Neural cell (in vitro differentiated cells): ENCODE measurements at regions not wholly inside any gene's neighbourhood (a gene's known extent, or its start where the extent isn't known, plus 50 kb on each side); places are given as distances from the start of the nearest gene placed in this dataset.

ENCODE experiments used
- H2AFZ ChIP-seq: fragments of 200-600, 300-800 bp; sonication (generic), shearing (Covaris generic); 2 replicates; pipeline ENCODE4 v1.6.0; 2014; ENCODE audit warnings: low read depth, mild to moderate bottlenecking, antibody characterized with exemption, low read length, moderate library complexity
- H3F3A ChIP-seq: fragments of 200-600 bp; shearing (Covaris generic); 2 replicates; pipeline ENCODE4 v1.6.1; 2016; ENCODE audit warnings: mild to moderate bottlenecking, moderate library complexity, mixed read lengths, antibody characterized with exemption, low read length; ENCODE audit not compliant: insufficient read depth, poor library complexity, severe bottlenecking
- H3K27ac ChIP-seq: fragments of 200-600, 300-800 bp; sonication (generic), shearing (Covaris generic); 2 replicates; pipeline ENCODE4 v1.5.1; 2014; ENCODE audit warnings: mild to moderate bottlenecking, low read length, moderate library complexity
- H3K27me3 ChIP-seq: fragments of 300-800, 200-600 bp; sonication (generic), shearing (Covaris generic); 2 replicates; pipeline ENCODE4 v1.6.0; 2014; ENCODE audit warnings: mild to moderate bottlenecking, low read depth, low read length, moderate library complexity; ENCODE audit not compliant: insufficient read depth
- H3K36me3 ChIP-seq: fragments of 300-800, 200-600 bp; sonication (generic), shearing (Covaris generic); 2 replicates; pipeline ENCODE4 v1.5.1; 2014; ENCODE audit warnings: mild to moderate bottlenecking, antibody characterized with exemption, low read length, moderate library complexity; ENCODE audit not compliant: insufficient read depth
- H3K4me2 ChIP-seq: fragments of 300-800, 200-600 bp; sonication (generic), shearing (Covaris generic); 2 replicates; pipeline ENCODE4 v1.6.0; 2014; ENCODE audit warnings: mild to moderate bottlenecking, low read length
- H3K4me3 ChIP-seq: fragments of 300-800, 200-600 bp; sonication (generic), shearing (Covaris generic); 2 replicates; pipeline ENCODE4 v1.5.1; 2014; ENCODE audit warnings: mild to moderate bottlenecking, low read length, moderate library complexity
- H3K79me2 ChIP-seq: fragments of 200-600 bp; shearing (Covaris generic); replicated peaks from 2 replicates; pipeline ENCODE4 v1.6.0; 2014; ENCODE audit warnings: mild to moderate bottlenecking, low read length, moderate library complexity; ENCODE audit not compliant: insufficient read depth
- H3K9ac ChIP-seq: fragments of 300-800, 200-600 bp; sonication (generic), shearing (Covaris generic); 2 replicates; pipeline ENCODE4 v1.6.1; 2016; ENCODE audit warnings: mild to moderate bottlenecking, low read length, mixed read lengths
- H3K9me2 ChIP-seq: fragments of 200-600 bp; shearing (Covaris generic); 2 replicates; pipeline ENCODE4 v1.6.1; 2016; ENCODE audit warnings: mild to moderate bottlenecking, low read length, mixed read lengths; ENCODE audit not compliant: insufficient read depth
- H3K9me3 ChIP-seq: fragments of 200-600, 300-800 bp; sonication (generic), shearing (Covaris generic); 2 replicates; pipeline ENCODE4 v1.6.1; 2016; ENCODE audit warnings: mild to moderate bottlenecking, mixed run types, low read length, moderate library complexity, mixed read lengths
- H4K20me1 ChIP-seq: fragments of 200-600 bp; shearing (Covaris generic); 2 replicates; pipeline ENCODE4 v1.6.1; 2016; ENCODE audit warnings: mild to moderate bottlenecking, mixed run types; ENCODE audit not compliant: insufficient read depth
- EP300 ChIP-seq: fragments of 450-650 bp; conservative IDR thresholded peaks from 2 replicates; pipeline ENCODE4 v1.6.1; 2014; ENCODE audit warnings: antibody characterized with exemption, mild to moderate bottlenecking, moderate library complexity; ENCODE audit not compliant: poor library complexity, severe bottlenecking
- EZH2 ChIP-seq: fragments of 200-600, 300-800 bp; shearing (Covaris generic), sonication (generic); IDR thresholded peaks from 2 replicates; pipeline ENCODE4 v1.6.1; 2014; ENCODE audit warnings: antibody characterized with exemption, low read length, borderline replicate concordance, mild to moderate bottlenecking; ENCODE audit not compliant: insufficient read depth, poor library complexity, severe bottlenecking
- MXI1 ChIP-seq: fragments of 450-650 bp; conservative IDR thresholded peaks from 2 replicates; pipeline ENCODE4 v1.6.1; 2014; ENCODE audit warnings: antibody characterized with exemption, mild to moderate bottlenecking; ENCODE audit not compliant: poor library complexity, severe bottlenecking
- POLR2AphosphoS5 ChIP-seq: IDR thresholded peaks from 2 replicates; pipeline ENCODE4 v1.6.1; 2012
- RAD21 ChIP-seq: fragments of 450-650 bp; conservative IDR thresholded peaks from 2 replicates; pipeline ENCODE4 v1.6.1; 2014; ENCODE audit warnings: antibody characterized with exemption, mild to moderate bottlenecking, moderate library complexity
- SMC3 ChIP-seq: fragments of 450-650 bp; conservative IDR thresholded peaks from 2 replicates; pipeline ENCODE4 v1.6.1; 2014; ENCODE audit warnings: antibody characterized with exemption, mild to moderate bottlenecking, moderate library complexity; ENCODE audit not compliant: poor library complexity
- TAF1 ChIP-seq: IDR thresholded peaks from 2 replicates; pipeline ENCODE4 v1.6.1; 2012; ENCODE audit warnings: low read depth
- TF ChIP-seq, protein P1 (sequence below): IDR thresholded peaks from 2 replicates; pipeline ENCODE4 v1.6.1; 2012; ENCODE audit warnings: borderline replicate concordance
- TF ChIP-seq, protein P2 (sequence below): fragments of 450-650 bp; IDR thresholded peaks from 2 replicates; pipeline ENCODE4 v1.5.1; 2014; ENCODE audit warnings: antibody characterized with exemption, mild to moderate bottlenecking, moderate library complexity; ENCODE audit not compliant: poor library complexity, severe bottlenecking

DNA sequence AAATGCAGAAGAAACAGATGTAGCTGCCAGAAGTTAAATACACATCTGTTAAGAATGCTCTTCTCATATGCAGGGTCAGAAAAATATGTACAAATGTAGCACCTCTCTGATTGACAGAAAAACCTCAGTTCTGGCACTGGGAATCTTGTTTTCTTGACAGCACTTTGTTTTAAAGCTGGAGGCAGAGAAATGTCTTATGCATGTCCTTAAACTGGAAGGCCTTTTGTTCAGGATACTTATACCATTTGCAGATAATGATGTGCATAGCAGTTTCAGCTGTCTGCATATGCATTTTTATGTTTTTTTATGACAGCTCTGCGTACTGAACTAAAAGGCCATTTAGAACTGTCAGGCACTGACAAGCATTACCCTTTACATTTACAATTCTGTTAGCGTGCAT, 567.9 kb downstream of the EBF1 start:
- Histone ChIP-seq H3F3A (peaks cover 31% of the 10 kb centered on the region), H3K79me2 (no peaks in the 10 kb centered on the region), H3K27me3 (no peaks in the 10 kb centered on the region), H3K36me3 (no peaks in the 10 kb centered on the region), H4K20me1 (no peaks in the 10 kb centered on the region), H3K9ac (peak overlapping the region; percentile 70), H3K4me2 (no peak overlapping the region), H3K9me3 (no peaks in the 10 kb centered on the region), H3K27ac (peak overlapping the region; percentile 99), H3K4me3 (peak overlapping the region; percentile 20), H3K9me2 (no peaks in the 10 kb centered on the region), H2AFZ (no peak overlapping the region)
- TF ChIP-seq MXI1 (no peak), TAF1 (no peak), EP300 (peak; percentile 100), EZH2 (no peak), SMC3 (peak; percentile 43), POLR2AphosphoS5 (peak; percentile 92), RAD21 (peak; percentile 51)
- TF ChIP-seq, protein P1, sequence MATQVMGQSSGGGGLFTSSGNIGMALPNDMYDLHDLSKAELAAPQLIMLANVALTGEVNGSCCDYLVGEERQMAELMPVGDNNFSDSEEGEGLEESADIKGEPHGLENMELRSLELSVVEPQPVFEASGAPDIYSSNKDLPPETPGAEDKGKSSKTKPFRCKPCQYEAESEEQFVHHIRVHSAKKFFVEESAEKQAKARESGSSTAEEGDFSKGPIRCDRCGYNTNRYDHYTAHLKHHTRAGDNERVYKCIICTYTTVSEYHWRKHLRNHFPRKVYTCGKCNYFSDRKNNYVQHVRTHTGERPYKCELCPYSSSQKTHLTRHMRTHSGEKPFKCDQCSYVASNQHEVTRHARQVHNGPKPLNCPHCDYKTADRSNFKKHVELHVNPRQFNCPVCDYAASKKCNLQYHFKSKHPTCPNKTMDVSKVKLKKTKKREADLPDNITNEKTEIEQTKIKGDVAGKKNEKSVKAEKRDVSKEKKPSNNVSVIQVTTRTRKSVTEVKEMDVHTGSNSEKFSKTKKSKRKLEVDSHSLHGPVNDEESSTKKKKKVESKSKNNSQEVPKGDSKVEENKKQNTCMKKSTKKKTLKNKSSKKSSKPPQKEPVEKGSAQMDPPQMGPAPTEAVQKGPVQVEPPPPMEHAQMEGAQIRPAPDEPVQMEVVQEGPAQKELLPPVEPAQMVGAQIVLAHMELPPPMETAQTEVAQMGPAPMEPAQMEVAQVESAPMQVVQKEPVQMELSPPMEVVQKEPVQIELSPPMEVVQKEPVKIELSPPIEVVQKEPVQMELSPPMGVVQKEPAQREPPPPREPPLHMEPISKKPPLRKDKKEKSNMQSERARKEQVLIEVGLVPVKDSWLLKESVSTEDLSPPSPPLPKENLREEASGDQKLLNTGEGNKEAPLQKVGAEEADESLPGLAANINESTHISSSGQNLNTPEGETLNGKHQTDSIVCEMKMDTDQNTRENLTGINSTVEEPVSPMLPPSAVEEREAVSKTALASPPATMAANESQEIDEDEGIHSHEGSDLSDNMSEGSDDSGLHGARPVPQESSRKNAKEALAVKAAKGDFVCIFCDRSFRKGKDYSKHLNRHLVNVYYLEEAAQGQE, result peak; percentile 86
- TF ChIP-seq, protein P2, sequence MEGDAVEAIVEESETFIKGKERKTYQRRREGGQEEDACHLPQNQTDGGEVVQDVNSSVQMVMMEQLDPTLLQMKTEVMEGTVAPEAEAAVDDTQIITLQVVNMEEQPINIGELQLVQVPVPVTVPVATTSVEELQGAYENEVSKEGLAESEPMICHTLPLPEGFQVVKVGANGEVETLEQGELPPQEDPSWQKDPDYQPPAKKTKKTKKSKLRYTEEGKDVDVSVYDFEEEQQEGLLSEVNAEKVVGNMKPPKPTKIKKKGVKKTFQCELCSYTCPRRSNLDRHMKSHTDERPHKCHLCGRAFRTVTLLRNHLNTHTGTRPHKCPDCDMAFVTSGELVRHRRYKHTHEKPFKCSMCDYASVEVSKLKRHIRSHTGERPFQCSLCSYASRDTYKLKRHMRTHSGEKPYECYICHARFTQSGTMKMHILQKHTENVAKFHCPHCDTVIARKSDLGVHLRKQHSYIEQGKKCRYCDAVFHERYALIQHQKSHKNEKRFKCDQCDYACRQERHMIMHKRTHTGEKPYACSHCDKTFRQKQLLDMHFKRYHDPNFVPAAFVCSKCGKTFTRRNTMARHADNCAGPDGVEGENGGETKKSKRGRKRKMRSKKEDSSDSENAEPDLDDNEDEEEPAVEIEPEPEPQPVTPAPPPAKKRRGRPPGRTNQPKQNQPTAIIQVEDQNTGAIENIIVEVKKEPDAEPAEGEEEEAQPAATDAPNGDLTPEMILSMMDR, result no peak

DNA sequence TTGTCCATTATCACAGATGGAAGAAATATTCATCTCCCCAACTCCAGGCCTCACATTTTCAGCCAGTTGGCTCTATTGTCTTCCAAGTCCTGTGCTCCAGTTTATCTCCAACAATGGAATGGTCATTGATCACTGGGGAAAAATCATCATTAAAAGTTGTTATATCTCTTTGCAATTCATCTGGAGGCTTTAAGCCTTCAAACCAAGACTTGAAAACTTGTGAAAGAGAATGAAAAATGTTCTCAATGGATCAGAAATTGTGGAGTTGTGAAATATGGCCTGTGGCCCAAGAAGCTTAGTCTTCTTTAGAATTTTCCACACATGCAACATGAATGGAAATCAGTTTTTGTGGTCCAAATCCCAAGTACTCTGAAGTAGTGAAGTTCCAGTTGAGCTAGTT, 569.6 kb downstream of the EBF1 start:
- TF ChIP-seq POLR2AphosphoS5, result no peak
- no peak for TF ChIP-seq TAF1
- no peak for TF ChIP-seq RAD21
- TF ChIP-seq, protein P2, result no peak
- no peak for TF ChIP-seq MXI1
- TF ChIP-seq, protein P1, result no peak
- TF ChIP-seq EP300, result no peak
- TF ChIP-seq EZH2, result no peak
- TF ChIP-seq SMC3, result no peak
- no peaks in the 10 kb centered on the region for H3K27me3 ChIP-seq
- no peaks in the 10 kb centered on the region for H3K36me3 ChIP-seq
- H3K4me3 ChIP-seq, result no peak overlapping the region
- no peaks in the 10 kb centered on the region for H3K79me2 ChIP-seq
- H3K9me3 ChIP-seq, result no peaks in the 10 kb centered on the region
- H3K9me2 ChIP-seq, result no peaks in the 10 kb centered on the region
- peaks cover 31% of the 10 kb centered on the region for H3F3A ChIP-seq
- H3K4me2 ChIP-seq, result no peak overlapping the region
- H2AFZ ChIP-seq, result no peak overlapping the region
- peak overlapping the region; percentile 99 for H3K27ac ChIP-seq
- no peaks in the 10 kb centered on the region for H4K20me1 ChIP-seq
- H3K9ac ChIP-seq, result peak overlapping the region; percentile 70
